ENCODE measurements at regions not wholly inside any gene's neighbourhood (a gene's known extent, or its start where the extent isn't known, plus 50 kb on each side); places are given as distances from the start of the nearest gene placed in this dataset.

- intact Hi-C loops (cut with micrococcal nuclease): loop anchor here (10.0 kb wide), 1 partner anchor 59 kb away; no protein-coding TSS in a partner anchor
- DNase-seq (ENCODE audit: low read depth, low spot score): no peak
Measured at GRCh38 chr16:66115373-66115772, 251.1 kb upstream of the CDH5 start.

More at GRCh38 chr16:66115373-66115772, 251.1 kb upstream of the CDH5 start:
- Histone ChIP-seq H3K27me3 (ENCODE audit: insufficient read depth, low read length) (peaks cover 30% of the 10 kb centered on the region), H3K4me2 (ENCODE audit: low read length) (no peak overlapping the region), H3K79me2 (ENCODE audit: insufficient read depth, low read length) (no peaks in the 10 kb centered on the region), H3K4me1 (ENCODE audit: control insufficient read depth in 1 of 2, insufficient read depth in 2 of 2, low read length in 2 of 2) (no peaks in the 10 kb centered on the region), H2AFZ (ENCODE audit: low read depth, low read length, poor library complexity, severe bottlenecking) (no peak overlapping the region), H3K9ac (ENCODE audit: low read length) (no peak overlapping the region), H3K4me3 (replicated peaks in 1 of 2; ENCODE audit: low read depth in 1 of 2, low read length in 2 of 2) (no peak overlapping the region), H3K9me3 (ENCODE audit: control insufficient read depth in 1 of 2, insufficient read depth in 1 of 2, low read depth in 1 of 2, low read length in 2 of 2) (no peaks in the 10 kb centered on the region), H4K20me1 (ENCODE audit: insufficient read depth) (no peaks in the 10 kb centered on the region), H3K9me2 (ENCODE audit: insufficient read depth) (no peaks in the 10 kb centered on the region), H3K36me3 (ENCODE audit: control insufficient read depth in 1 of 2, insufficient read depth in 2 of 2, low read length in 2 of 2) (no peaks in the 10 kb centered on the region), H3K27ac (ENCODE audit: low read depth, low read length) (no peak overlapping the region)
- ATAC-seq: peak; percentile 57; the same call in 1 of the 2 replicates
- ChIA-PET RAD21 (ENCODE audit: low non-redundant PET in 1 of 2, low total read pairs in 2 of 2, uncharacterized antibody in 2 of 2, unreplicated experiment in 2 of 2) (no interaction called here), CTCF (no interaction called here), POLR2A (no interaction called here)
- TF ChIP-seq, protein P1, sequence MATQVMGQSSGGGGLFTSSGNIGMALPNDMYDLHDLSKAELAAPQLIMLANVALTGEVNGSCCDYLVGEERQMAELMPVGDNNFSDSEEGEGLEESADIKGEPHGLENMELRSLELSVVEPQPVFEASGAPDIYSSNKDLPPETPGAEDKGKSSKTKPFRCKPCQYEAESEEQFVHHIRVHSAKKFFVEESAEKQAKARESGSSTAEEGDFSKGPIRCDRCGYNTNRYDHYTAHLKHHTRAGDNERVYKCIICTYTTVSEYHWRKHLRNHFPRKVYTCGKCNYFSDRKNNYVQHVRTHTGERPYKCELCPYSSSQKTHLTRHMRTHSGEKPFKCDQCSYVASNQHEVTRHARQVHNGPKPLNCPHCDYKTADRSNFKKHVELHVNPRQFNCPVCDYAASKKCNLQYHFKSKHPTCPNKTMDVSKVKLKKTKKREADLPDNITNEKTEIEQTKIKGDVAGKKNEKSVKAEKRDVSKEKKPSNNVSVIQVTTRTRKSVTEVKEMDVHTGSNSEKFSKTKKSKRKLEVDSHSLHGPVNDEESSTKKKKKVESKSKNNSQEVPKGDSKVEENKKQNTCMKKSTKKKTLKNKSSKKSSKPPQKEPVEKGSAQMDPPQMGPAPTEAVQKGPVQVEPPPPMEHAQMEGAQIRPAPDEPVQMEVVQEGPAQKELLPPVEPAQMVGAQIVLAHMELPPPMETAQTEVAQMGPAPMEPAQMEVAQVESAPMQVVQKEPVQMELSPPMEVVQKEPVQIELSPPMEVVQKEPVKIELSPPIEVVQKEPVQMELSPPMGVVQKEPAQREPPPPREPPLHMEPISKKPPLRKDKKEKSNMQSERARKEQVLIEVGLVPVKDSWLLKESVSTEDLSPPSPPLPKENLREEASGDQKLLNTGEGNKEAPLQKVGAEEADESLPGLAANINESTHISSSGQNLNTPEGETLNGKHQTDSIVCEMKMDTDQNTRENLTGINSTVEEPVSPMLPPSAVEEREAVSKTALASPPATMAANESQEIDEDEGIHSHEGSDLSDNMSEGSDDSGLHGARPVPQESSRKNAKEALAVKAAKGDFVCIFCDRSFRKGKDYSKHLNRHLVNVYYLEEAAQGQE (IDR thresholded peaks at IDR 0.05; ENCODE audit: low read depth): no peak
- TF ChIP-seq YY1 (IDR thresholded peaks at IDR 0.05; ENCODE audit: extremely low read depth, insufficient replicate concordance, low read depth, low read length) (no peak), EZH2 (IDR thresholded peaks at IDR 0.05) (no peak), SRF (IDR thresholded peaks at IDR 0.05; ENCODE audit: low read depth) (no peak), ZBTB33 (IDR thresholded peaks at IDR 0.05; ENCODE audit: extremely low read depth, insufficient replicate concordance, low read length) (no peak), EGR1 (IDR thresholded peaks at IDR 0.05; ENCODE audit: low read depth) (no peak), SIN3A (IDR thresholded peaks at IDR 0.05; ENCODE audit: low read depth) (no peak)
- TF ChIP-seq, protein P2, sequence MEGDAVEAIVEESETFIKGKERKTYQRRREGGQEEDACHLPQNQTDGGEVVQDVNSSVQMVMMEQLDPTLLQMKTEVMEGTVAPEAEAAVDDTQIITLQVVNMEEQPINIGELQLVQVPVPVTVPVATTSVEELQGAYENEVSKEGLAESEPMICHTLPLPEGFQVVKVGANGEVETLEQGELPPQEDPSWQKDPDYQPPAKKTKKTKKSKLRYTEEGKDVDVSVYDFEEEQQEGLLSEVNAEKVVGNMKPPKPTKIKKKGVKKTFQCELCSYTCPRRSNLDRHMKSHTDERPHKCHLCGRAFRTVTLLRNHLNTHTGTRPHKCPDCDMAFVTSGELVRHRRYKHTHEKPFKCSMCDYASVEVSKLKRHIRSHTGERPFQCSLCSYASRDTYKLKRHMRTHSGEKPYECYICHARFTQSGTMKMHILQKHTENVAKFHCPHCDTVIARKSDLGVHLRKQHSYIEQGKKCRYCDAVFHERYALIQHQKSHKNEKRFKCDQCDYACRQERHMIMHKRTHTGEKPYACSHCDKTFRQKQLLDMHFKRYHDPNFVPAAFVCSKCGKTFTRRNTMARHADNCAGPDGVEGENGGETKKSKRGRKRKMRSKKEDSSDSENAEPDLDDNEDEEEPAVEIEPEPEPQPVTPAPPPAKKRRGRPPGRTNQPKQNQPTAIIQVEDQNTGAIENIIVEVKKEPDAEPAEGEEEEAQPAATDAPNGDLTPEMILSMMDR (IDR thresholded peaks at IDR 0.05 in 2 of 3, conservative IDR thresholded peaks at IDR 0.05 in 1 of 3; ENCODE audit: borderline replicate concordance in 1 of 3, insufficient read depth in 1 of 3, low read depth in 2 of 3, low read length in 2 of 3): peak in 2 of 3 experiments; percentile 27 to 42; a peak in 4 of 6 replicates
- BruUV-seq (replicated peaks): no TSS peak
